ENCODE measurements at regions not wholly inside any gene's neighbourhood (a gene's known extent, or its start where the extent isn't known, plus 50 kb on each side); places are given as distances from the start of the nearest gene placed in this dataset.
"Not testable (repeated sequence)": the region's sequence is repeated elsewhere in the genome, so short reads cannot be mapped to it uniquely, and the experiment has no call there.

GRCh38 chr4:53840643-53841042, 223.8 kb downstream of the CHIC2 start:
- no peak for DNase-seq (ENCODE audit: low spot score)
- TF ChIP-seq CTCF (IDR thresholded peaks at IDR 0.05), result no peak
- Histone ChIP-seq H3K4me3 (no peak overlapping the region), H3K27ac (no peak overlapping the region)

GRCh38 chr4:53833302-53834003, 231.0 kb downstream of the CHIC2 start:
- not testable (repeated sequence) for DNase-seq (ENCODE audit: low spot score); H3K27ac ChIP-seq

GRCh38 chr4:53832549-53832948, 231.9 kb downstream of the CHIC2 start:
- H3K4me3 ChIP-seq, result no peak overlapping the region
- H3K27ac ChIP-seq, result no peak overlapping the region
- no peak for TF ChIP-seq CTCF (IDR thresholded peaks at IDR 0.05)
- no peak for DNase-seq (ENCODE audit: low spot score)

More at GRCh38 chr4:53833302-53834003, 231.0 kb downstream of the CHIC2 start:
- not testable (repeated sequence) for H3K4me3 ChIP-seq

GRCh38 chr4:53830511-53830910, 233.9 kb downstream of the CHIC2 start:
- no peak for TF ChIP-seq CTCF (IDR thresholded peaks at IDR 0.05)
- Histone ChIP-seq H3K27ac (no peak overlapping the region), H3K4me3 (no peak overlapping the region)
- no peak for DNase-seq (ENCODE audit: low spot score)

- Histone ChIP-seq H3K4me3 (no peak overlapping the region), H3K27ac (no peak overlapping the region)
- no peak for TF ChIP-seq CTCF (IDR thresholded peaks at IDR 0.05)
- DNase-seq (ENCODE audit: low spot score), result no peak
These were observed 230.0 kb upstream of the LNX1 start for GRCh38 chr4:53821179-53821851.

GRCh38 chr4:53818104-53818503, 226.8 kb upstream of the LNX1 start:
- H3K27ac ChIP-seq, result no peak overlapping the region
- no peak overlapping the region for H3K4me3 ChIP-seq
- TF ChIP-seq CTCF (IDR thresholded peaks at IDR 0.05), result no peak
- no peak for DNase-seq (ENCODE audit: low spot score)

- DNase-seq (ENCODE audit: low spot score), result no peak
- TF ChIP-seq CTCF (IDR thresholded peaks at IDR 0.05), result no peak
- Histone ChIP-seq H3K27ac (no peak overlapping the region), H3K4me3 (no peak overlapping the region)
These were observed 225.3 kb upstream of the LNX1 start for GRCh38 chr4:53816561-53816960.
